A549 (cell line): ENCODE measurements at regions not wholly inside any gene's neighbourhood (a gene's known extent, or its start where the extent isn't known, plus 50 kb on each side); places are given as distances from the start of the nearest gene placed in this dataset.

Experiments used
- CTCF ChIP-seq: fragments of >200 bp; sonication (Bioruptor Twin); formaldehyde crosslinking; IDR thresholded peaks from 3 replicates; pipeline ENCODE4 v1.5.1; 2016
- ESRRA ChIP-seq: fragments of 150-350 bp; IDR thresholded peaks from 2 replicates; pipeline ENCODE4 v1.6.1; 2014; ENCODE audit warnings: mild to moderate bottlenecking, low read length, borderline replicate concordance
- HEYL ChIP-seq: fragments of 250-450 bp; sonication (Bioruptor Pico); IDR thresholded peaks from 2 replicates; pipeline ENCODE4 v1.8.0; 2021; ENCODE audit warnings: mild to moderate bottlenecking, moderate library complexity
- KDM1A ChIP-seq: fragments of 200-600 bp; sonication (generic); IDR thresholded peaks from 2 replicates; pipeline ENCODE4 v1.6.1; 2016; ENCODE audit warnings: low read depth, mild to moderate bottlenecking
- POLR2A ChIP-seq: IDR thresholded peaks from 2 replicates; pipeline ENCODE4 v1.6.1; 2012; ENCODE audit warnings: mild to moderate bottlenecking, low read length
- RNF2 ChIP-seq: fragments of 200-600 bp; sonication (generic); IDR thresholded peaks from 2 replicates; pipeline ENCODE4 v1.6.1; 2016; ENCODE audit warnings: low read depth, mild to moderate bottlenecking, antibody characterized with exemption, moderate library complexity, borderline replicate concordance

DNA sequence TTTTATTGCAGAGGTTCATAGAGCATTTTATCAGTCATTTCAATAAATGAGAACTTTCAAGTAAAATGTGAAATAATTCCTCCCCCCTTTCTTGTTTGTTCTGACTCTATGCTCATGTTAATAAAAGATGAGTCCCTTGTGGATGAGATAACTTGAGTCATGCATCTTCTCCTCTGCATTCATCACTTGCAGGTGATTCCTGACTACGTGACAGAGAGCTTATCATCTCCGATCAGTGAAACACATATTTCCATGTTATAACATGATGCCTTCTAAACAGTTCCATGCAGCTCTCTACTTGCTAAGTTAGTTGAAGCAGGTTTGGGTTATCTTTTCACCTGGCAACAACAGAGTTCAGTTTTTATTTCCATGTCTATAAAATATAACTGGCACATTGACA, 160.1 kb upstream of the ANKRD50 start:
- no peak for TF ChIP-seq CTCF
- TF ChIP-seq KDM1A = no peak
- no peak for TF ChIP-seq POLR2A
- TF ChIP-seq HEYL = no peak
- no peak for TF ChIP-seq ESRRA
- TF ChIP-seq RNF2 = no peak
